Neuronal stem cell (in vitro differentiated cells): ENCODE measurements at regions not wholly inside any gene's neighbourhood (a gene's known extent, or its start where the extent isn't known, plus 50 kb on each side); places are given as distances from the start of the nearest gene placed in this dataset.

ENCODE experiments used
- DNase-seq: peaks from one replicate; pipeline ENCODE4 v3.0.0-alpha.2; 2013; ENCODE audit warnings: low spot score
- H2AFZ ChIP-seq: one replicate; pipeline ENCODE4 v1.6.1; 2013; ENCODE audit warnings: mild to moderate bottlenecking, low read length, inconsistent platforms
- H2AK5ac ChIP-seq: 2 replicates; pipeline ENCODE4 v1.6.1; 2013; ENCODE audit warnings: low read depth, mild to moderate bottlenecking, inconsistent platforms, low read length, moderate library complexity, mixed read lengths
- H2BK120ac ChIP-seq: 2 replicates; pipeline ENCODE4 v1.6.1; 2013; ENCODE audit warnings: low read depth, mild to moderate bottlenecking, inconsistent platforms, low read length, moderate library complexity, mixed read lengths
- H2BK12ac ChIP-seq: one replicate; pipeline ENCODE4 v1.6.1; 2013; ENCODE audit warnings: low read length, inconsistent platforms
- H2BK15ac ChIP-seq: 2 replicates; pipeline ENCODE4 v1.6.1; 2013; ENCODE audit warnings: mild to moderate bottlenecking, low read length, inconsistent platforms, mixed read lengths
- H2BK5ac ChIP-seq: one replicate; pipeline ENCODE4 v1.6.1; 2013; ENCODE audit warnings: inconsistent platforms, mild to moderate bottlenecking, low read length, moderate library complexity
- H3K14ac ChIP-seq: one replicate; pipeline ENCODE4 v1.6.1; 2013; ENCODE audit warnings: low read length, inconsistent platforms
- H3K18ac ChIP-seq: 2 replicates; pipeline ENCODE4 v1.6.1; 2013; ENCODE audit warnings: low read length, inconsistent platforms
- H3K23ac ChIP-seq: 2 replicates; pipeline ENCODE4 v1.6.1; 2013; ENCODE audit warnings: low read depth, mild to moderate bottlenecking, mixed read lengths, low read length, inconsistent platforms; ENCODE audit not compliant: poor library complexity
- H3K27ac ChIP-seq: replicated peaks from 3 replicates; pipeline ENCODE4 v1.5.1; 2013; ENCODE audit warnings: low read length, inconsistent platforms
- H3K27me3 ChIP-seq, 3 experiments: 2 replicates each; pipeline ENCODE4 v1.6.1; 2013; ENCODE audit warnings: low read length in 3 of 3, mild to moderate bottlenecking in 2 of 3, inconsistent platforms in 1 of 3, low read depth in 1 of 3, mixed read lengths in 1 of 3, moderate library complexity in 1 of 3; ENCODE audit not compliant: control insufficient read depth in 3 of 3, insufficient read depth in 3 of 3
- H3K36me3 ChIP-seq, 2 donors: replicated peaks in 1 of 2; 2 replicates each; pipeline ENCODE4 v1.6.1; 2013; ENCODE audit warnings: low read length in 2 of 2; ENCODE audit not compliant: control insufficient read depth in 2 of 2, insufficient read depth in 2 of 2
- H3K4ac ChIP-seq: 2 replicates; pipeline ENCODE4 v1.6.1; 2013; ENCODE audit warnings: inconsistent platforms, mild to moderate bottlenecking, low read length, moderate library complexity
- H3K4me1 ChIP-seq, 2 donors: 1 replicate in 1 of 2; 2 replicates in 1 of 2; pipeline ENCODE4 v1.6.1; 2013; ENCODE audit warnings: low read length in 2 of 2, low read depth in 1 of 2; ENCODE audit not compliant: control insufficient read depth in 2 of 2, insufficient read depth in 1 of 2
- H3K4me2 ChIP-seq: one replicate; pipeline ENCODE4 v1.6.1; 2013; ENCODE audit warnings: mild to moderate bottlenecking, low read length, inconsistent platforms; ENCODE audit not compliant: insufficient read depth, poor library complexity, severe bottlenecking
- H3K4me3 ChIP-seq, 2 donors: 2 replicates each; pipeline ENCODE4 v1.5.1; 2013; ENCODE audit warnings: low read length in 2 of 2, mild to moderate bottlenecking in 2 of 2, inconsistent platforms in 1 of 2, moderate library complexity in 1 of 2
- H3K79me1 ChIP-seq: one replicate; pipeline ENCODE4 v1.6.1; 2013; ENCODE audit warnings: low read depth, mild to moderate bottlenecking, inconsistent platforms, low read length, moderate library complexity
- H3K9ac ChIP-seq: one replicate; pipeline ENCODE4 v1.6.1; 2013; ENCODE audit warnings: mild to moderate bottlenecking, low read depth, low read length, inconsistent platforms; ENCODE audit not compliant: poor library complexity
- H3K9me3 ChIP-seq, 2 donors: replicated peaks in 1 of 2; 2 replicates each; pipeline versions ENCODE3 to v1.6.1; 2013; ENCODE audit warnings: low read length in 2 of 2, mild to moderate bottlenecking in 2 of 2, inconsistent platforms in 1 of 2, low read depth in 1 of 2, mixed read lengths in 1 of 2, moderate library complexity in 1 of 2; ENCODE audit not compliant: control insufficient read depth in 2 of 2, insufficient read depth in 1 of 2
- H4K8ac ChIP-seq: one replicate; pipeline ENCODE4 v1.6.1; 2013; ENCODE audit warnings: low read depth, mild to moderate bottlenecking, inconsistent platforms, low read length, moderate library complexity
- H4K91ac ChIP-seq: one replicate; pipeline ENCODE4 v1.6.1; 2013; ENCODE audit warnings: low read length, low read depth, mild to moderate bottlenecking, inconsistent platforms; ENCODE audit not compliant: poor library complexity
- WGBS, 2 donors: extraction: QIAGEN DNeasy Blood & Tissue Kit; methylation state at CpG; one replicate each; pipeline ENCODE4 v1.1.7; 2013; ENCODE audit warnings: missing lambda C conversion rate in 2 of 2, mixed read lengths in 1 of 2; ENCODE audit not compliant: insufficient read length in 2 of 2, insufficient replicate concordance in 1 of 2; ENCODE audit errors: extremely low coverage in 2 of 2; 5-methylcytosine and 5-hydroxymethylcytosine counted together

DNA sequence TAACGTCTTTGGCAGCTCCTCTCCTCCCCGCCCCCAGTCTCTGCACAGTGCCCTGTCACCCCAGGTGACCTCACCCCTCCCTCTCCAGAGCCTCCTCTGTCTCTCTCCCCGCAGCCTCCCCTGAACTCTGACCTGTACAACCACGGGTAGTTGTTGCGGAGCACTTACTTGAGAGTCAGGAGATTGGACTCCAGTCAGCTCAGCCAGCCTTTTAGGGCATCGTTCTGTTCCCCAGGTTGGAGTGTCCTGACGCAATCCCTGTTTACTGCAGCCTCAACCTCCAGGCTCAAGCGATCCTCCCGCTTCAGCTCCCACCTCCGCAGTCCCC is 177.7 kb downstream of the UACA start:
- Histone ChIP-seq H3K27ac (no peak overlapping the region), H2BK12ac (no peak overlapping the region), H3K9me3 (no peaks in the 10 kb centered on the region), H2AK5ac (no peak overlapping the region), H3K79me1 (no peaks in the 10 kb centered on the region), H2BK5ac (no peak overlapping the region), H2AFZ (no peak overlapping the region), H3K36me3 (no peaks in the 10 kb centered on the region), H2BK15ac (peak overlapping the region; percentile 62), H4K91ac (no peak overlapping the region), H3K23ac (no peak overlapping the region), H2BK120ac (no peak overlapping the region), H3K4ac (no peak overlapping the region), H3K4me1 (peaks cover 0 to 3% of the 10 kb centered on the region in 2 donors), H4K8ac (no peak overlapping the region), H3K9ac (no peak overlapping the region), H3K27me3 (peaks cover 0 to 22% (median 0%) of the 10 kb centered on the region in 3 experiments), H3K4me3 (peak overlapping the region in 1 of 2 donors; percentile 37), H3K18ac (peak overlapping the region; percentile 65), H3K4me2 (peak overlapping the region; percentile 66), H3K14ac (no peak overlapping the region)
- no peak for DNase-seq
- WGBS, 2 donors = no CpG with 5 or more reads among the region's 10 CpGs

DNA sequence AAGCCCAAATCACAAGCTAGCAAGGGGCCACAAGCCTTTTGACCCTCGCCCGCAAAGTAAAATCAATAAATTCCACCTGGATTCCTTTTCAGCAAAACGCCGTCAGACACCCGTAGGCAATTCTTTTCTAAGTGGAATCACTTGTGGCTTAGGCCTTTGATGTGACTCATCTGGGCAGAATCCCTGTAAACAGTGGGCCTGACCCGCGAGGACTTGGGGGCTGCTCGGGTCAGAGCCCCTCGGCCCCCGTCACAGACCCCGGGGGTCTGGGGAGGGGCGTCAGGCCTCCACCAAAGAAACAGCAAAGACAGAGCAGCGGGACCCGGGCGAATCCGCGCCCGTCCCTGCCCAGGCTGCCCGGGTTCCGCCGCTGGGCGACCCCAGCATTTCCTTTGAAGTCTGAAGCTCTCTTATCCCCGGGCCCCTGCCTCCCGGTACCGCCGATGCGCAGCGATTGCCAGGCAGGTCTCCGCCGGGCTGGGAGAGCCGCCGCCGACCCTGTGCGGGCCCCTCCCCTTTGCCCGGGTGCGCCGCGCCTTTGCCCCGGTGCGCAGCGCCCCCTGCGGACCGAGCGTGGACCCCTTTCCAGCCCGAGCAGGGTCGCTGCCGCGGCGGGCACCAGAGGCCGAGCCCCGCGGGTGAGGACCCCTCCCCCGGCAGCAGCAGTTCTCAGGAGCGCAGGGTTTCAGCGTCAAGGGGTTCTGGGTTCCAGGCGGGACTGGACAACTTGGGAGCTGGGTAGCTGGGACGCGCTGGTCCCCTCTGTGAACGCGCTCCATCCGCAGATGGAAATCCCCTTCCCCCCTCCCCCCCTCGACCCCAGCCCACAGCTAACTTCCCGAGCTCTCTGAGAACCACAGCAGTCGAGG is 178.3 kb downstream of the UACA start:
- Histone ChIP-seq H3K79me1 (no peaks in the 10 kb centered on the region), H3K27ac (no peak overlapping the region), H2AFZ (peak overlapping the region; percentile 87), H3K9me3 (no peaks in the 10 kb centered on the region), H3K14ac (no peak overlapping the region), H2BK12ac (no peak overlapping the region), H4K8ac (no peak overlapping the region), H3K23ac (no peak overlapping the region), H3K27me3 (peaks cover 0 to 22% (median 0%) of the 10 kb centered on the region in 3 experiments), H3K4me1 (peaks cover 0 to 4% of the 10 kb centered on the region in 2 donors), H2AK5ac (no peak overlapping the region), H2BK5ac (no peak overlapping the region), H3K4ac (no peak overlapping the region), H4K91ac (no peak overlapping the region), H3K9ac (no peak overlapping the region), H2BK15ac (peak overlapping the region; percentile 62), H3K18ac (peak overlapping the region; percentile 94), H3K36me3 (no peaks in the 10 kb centered on the region), H2BK120ac (no peak overlapping the region), H3K4me2 (peak overlapping the region; percentile 66), H3K4me3 (peak overlapping the region in 1 of 2 donors; percentile 71)
- peak; percentile 63 for DNase-seq
- no CpG with 5 or more reads among the region's 64 CpGs for WGBS, 2 donors

DNA sequence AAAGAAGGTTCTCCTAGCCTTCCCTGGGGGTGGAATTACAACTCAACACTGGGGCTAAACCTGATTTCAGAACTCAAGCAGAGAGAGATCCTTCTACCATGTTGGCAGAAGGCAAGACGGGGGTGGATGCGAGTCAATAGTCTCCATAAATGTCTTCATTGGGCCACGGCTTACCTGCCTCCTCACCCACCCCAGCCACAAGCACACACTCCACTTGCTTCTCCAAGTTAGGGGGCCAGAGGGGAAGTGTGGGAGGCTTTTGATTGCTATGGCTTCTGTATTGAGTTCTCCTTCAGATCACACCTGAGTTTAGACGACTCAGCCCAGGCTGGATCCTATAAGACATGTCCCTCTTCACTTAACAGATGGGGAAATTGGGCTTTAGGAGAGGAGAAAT is 178.9 kb downstream of the UACA start:
- Histone ChIP-seq H3K9me3 (no peaks in the 10 kb centered on the region), H3K4me1 (peaks cover 0 to 11% of the 10 kb centered on the region in 2 donors), H2BK12ac (no peak overlapping the region), H4K91ac (no peak overlapping the region), H3K4me3 (no peak overlapping the region), H3K4me2 (no peak overlapping the region), H3K4ac (no peak overlapping the region), H3K18ac (no peak overlapping the region), H2AFZ (peak overlapping the region; percentile 87), H3K79me1 (no peaks in the 10 kb centered on the region), H2BK15ac (no peak overlapping the region), H3K14ac (no peak overlapping the region), H3K27ac (no peak overlapping the region), H2AK5ac (no peak overlapping the region), H3K23ac (no peak overlapping the region), H4K8ac (no peak overlapping the region), H2BK120ac (no peak overlapping the region), H3K36me3 (no peaks in the 10 kb centered on the region), H3K27me3 (peaks cover 0 to 22% (median 0%) of the 10 kb centered on the region in 3 experiments), H3K9ac (no peak overlapping the region), H2BK5ac (no peak overlapping the region)
- no CpG with 5 or more reads among the region's 4 CpGs for WGBS, 2 donors
- DNase-seq = no peak

DNA sequence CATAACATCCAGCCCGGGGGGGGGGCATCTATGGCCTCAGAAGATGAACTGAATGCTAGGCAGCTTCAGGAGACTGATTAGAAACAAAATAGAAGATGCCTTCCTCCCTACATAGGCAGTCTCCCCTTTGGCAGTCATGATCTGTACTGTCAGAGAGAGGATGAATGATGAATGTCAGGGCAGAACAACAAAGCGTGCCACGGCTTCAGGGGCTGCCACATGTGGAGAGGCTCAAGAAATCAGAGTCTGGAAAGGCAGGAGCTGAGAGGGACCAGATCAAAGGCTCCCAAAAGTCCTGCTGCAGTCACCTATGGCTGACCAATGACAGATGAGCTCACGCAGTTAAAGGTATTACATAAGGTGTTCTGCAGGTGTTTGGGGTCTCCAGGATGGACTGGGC is 180.4 kb downstream of the UACA start:
- Histone ChIP-seq H4K91ac (no peak overlapping the region), H3K27ac (no peak overlapping the region), H2BK15ac (no peak overlapping the region), H3K4ac (no peak overlapping the region), H3K14ac (no peak overlapping the region), H4K8ac (no peak overlapping the region), H3K23ac (no peak overlapping the region), H3K9ac (no peak overlapping the region), H2AK5ac (no peak overlapping the region), H2BK120ac (no peak overlapping the region), H3K4me2 (no peak overlapping the region), H3K36me3 (no peaks in the 10 kb centered on the region), H3K9me3 (no peaks in the 10 kb centered on the region), H3K4me3 (no peak overlapping the region), H2AFZ (no peak overlapping the region), H2BK5ac (no peak overlapping the region), H3K4me1 (peaks cover 0 to 11% of the 10 kb centered on the region in 2 donors), H3K79me1 (no peaks in the 10 kb centered on the region), H3K18ac (no peak overlapping the region), H2BK12ac (no peak overlapping the region), H3K27me3 (peaks cover 0 to 22% (median 0%) of the 10 kb centered on the region in 3 experiments)
- no CpG with 5 or more reads among the region's 4 CpGs for WGBS, 2 donors
- DNase-seq = no peak
